GM23248 (cell line): ENCODE measurements at regions not wholly inside any gene's neighbourhood (a gene's known extent, or its start where the extent isn't known, plus 50 kb on each side); places are given as distances from the start of the nearest gene placed in this dataset.
"Not testable (repeated sequence)": the region's sequence is repeated elsewhere in the genome, so short reads cannot be mapped to it uniquely, and the experiment has no call there.

ENCODE experiments used
- DNase-seq: peaks from one replicate; pipeline ENCODE4 v3.0.0-alpha.2; 2015
- H2AFZ ChIP-seq: fragments of 200-600 bp; sonication (generic); 2 replicates; pipeline ENCODE4 v1.6.1; 2016; ENCODE audit warnings: antibody characterized with exemption
- H3F3A ChIP-seq: fragments of 200-600 bp; sonication (generic); 2 replicates; pipeline ENCODE4 v1.6.1; 2016; ENCODE audit warnings: mild to moderate bottlenecking, antibody characterized with exemption, mixed run types; ENCODE audit not compliant: insufficient read depth
- H3K27ac ChIP-seq: fragments of 200-600 bp; sonication (generic); 2 replicates; pipeline ENCODE4 v1.5.1; 2016; ENCODE audit warnings: mild to moderate bottlenecking
- H3K27me3 ChIP-seq: fragments of 200-600 bp; sonication (generic); replicated peaks from 2 replicates; pipeline ENCODE4 v1.6.1; 2016; ENCODE audit warnings: mild to moderate bottlenecking; ENCODE audit not compliant: insufficient read depth
- H3K36me3 ChIP-seq: fragments of 200-600 bp; sonication (generic); 2 replicates; pipeline ENCODE4 v1.6.1; 2016; ENCODE audit warnings: low read depth, mild to moderate bottlenecking
- H3K4me1 ChIP-seq: fragments of 200-600 bp; sonication (generic); 2 replicates; pipeline ENCODE4 v1.6.1; 2016; ENCODE audit warnings: mild to moderate bottlenecking; ENCODE audit not compliant: insufficient read depth
- H3K4me2 ChIP-seq: fragments of 200-600 bp; sonication (generic); one replicate; pipeline ENCODE4 v1.6.1; 2016; ENCODE audit warnings: mild to moderate bottlenecking; ENCODE audit not compliant: unreplicated experiment
- H3K4me3 ChIP-seq: fragments of 200-600 bp; sonication (generic); 2 replicates; pipeline ENCODE4 v1.5.1; 2016; ENCODE audit warnings: mild to moderate bottlenecking
- H3K79me2 ChIP-seq: fragments of 200-600 bp; sonication (generic); 2 replicates; pipeline ENCODE4 v1.6.1; 2016; ENCODE audit warnings: mild to moderate bottlenecking; ENCODE audit not compliant: insufficient read depth
- H3K9ac ChIP-seq: fragments of 200-600 bp; sonication (generic); 2 replicates; pipeline ENCODE4 v1.6.1; 2016; ENCODE audit warnings: mild to moderate bottlenecking
- H3K9me2 ChIP-seq: fragments of 200-600 bp; sonication (generic); 2 replicates; pipeline ENCODE4 v1.6.1; 2016; ENCODE audit warnings: mixed run types, mild to moderate bottlenecking, moderate library complexity; ENCODE audit not compliant: insufficient read depth
- H3K9me3 ChIP-seq: fragments of 200-600 bp; sonication (generic); one replicate; pipeline ENCODE4 v1.6.1; 2017; ENCODE audit warnings: low read depth
- H4K20me1 ChIP-seq: fragments of 200-600 bp; sonication (generic); 2 replicates; pipeline ENCODE4 v1.6.0; 2016; ENCODE audit not compliant: insufficient read depth
- EZH2 ChIP-seq: fragments of 200-600 bp; sonication (generic); IDR thresholded peaks from 2 replicates; pipeline ENCODE4 v1.6.1; 2018; ENCODE audit warnings: antibody characterized with exemption, mild to moderate bottlenecking; ENCODE audit not compliant: insufficient read depth, poor library complexity, severe bottlenecking
- EZH2phosphoT487 ChIP-seq: fragments of 200-600 bp; sonication (generic); IDR thresholded peaks from 2 replicates; pipeline ENCODE4 v1.6.1; 2018; ENCODE audit warnings: antibody characterized with exemption, moderate library complexity, mild to moderate bottlenecking, low read depth; ENCODE audit not compliant: insufficient read depth
- WGBS, 2 experiments: methylation state at CpG; one replicate each; pipeline ENCODE4 v1.1.6; 2015 to 2017; ENCODE audit warnings: low lambda C conversion rate in 2 of 2, low coverage in 1 of 2; ENCODE audit errors: missing lambda C conversion rate in 2 of 2; 5-methylcytosine and 5-hydroxymethylcytosine counted together
- in situ Hi-C: fragments of 300-500 bp; cut with MboI; formaldehyde crosslinking; loops from 2 replicates; pipeline ENCODE4 v1.15.0; 2020

- in situ Hi-C loops = no loop called here
- no peak overlapping the region for H2AFZ ChIP-seq
- no peaks in the 10 kb centered on the region for H3K36me3 ChIP-seq
- peaks cover 18% of the 10 kb centered on the region for H3F3A ChIP-seq
- H3K9ac ChIP-seq = no peak overlapping the region
- H3K4me1 ChIP-seq = peaks cover 28% of the 10 kb centered on the region
- no peaks in the 10 kb centered on the region for H4K20me1 ChIP-seq
- H3K79me2 ChIP-seq = no peaks in the 10 kb centered on the region
- no peak overlapping the region for H3K4me3 ChIP-seq
- TF ChIP-seq EZH2phosphoT487 (no peak), EZH2 (no peak)
- DNase-seq = no peak
- H3K27ac ChIP-seq = no peak overlapping the region
- H3K4me2 ChIP-seq = no peak overlapping the region
- no peaks in the 10 kb centered on the region for H3K9me3 ChIP-seq
- H3K9me2 ChIP-seq = no peaks in the 10 kb centered on the region
- H3K27me3 ChIP-seq = no peaks in the 10 kb centered on the region
- 92% methylated on average over 16 of the region's 16 CpGs for WGBS, 2 experiments
These were observed 384.0 kb downstream of the RPS24 start for GRCh38 chr10:78417425-78418370.

GRCh38 chr10:78419481-78420265, 386.0 kb downstream of the RPS24 start:
- TF ChIP-seq EZH2 (no peak), EZH2phosphoT487 (no peak)
- no peak overlapping the region for H2AFZ ChIP-seq
- in situ Hi-C loops = no loop called here

GRCh38 chr10:78420946-78421735, 387.5 kb downstream of the RPS24 start:
- in situ Hi-C loops = no loop called here
- H3K79me2 ChIP-seq = no peaks in the 10 kb centered on the region
- H3F3A ChIP-seq = peaks cover 12% of the 10 kb centered on the region
- H3K27me3 ChIP-seq = no peaks in the 10 kb centered on the region
- H3K9ac ChIP-seq = no peak overlapping the region
- no peaks in the 10 kb centered on the region for H3K9me2 ChIP-seq
- H3K27ac ChIP-seq = no peak overlapping the region
- H2AFZ ChIP-seq = no peak overlapping the region
- H3K4me1 ChIP-seq = peaks cover 10% of the 10 kb centered on the region
- H3K36me3 ChIP-seq = no peaks in the 10 kb centered on the region
- H3K9me3 ChIP-seq = no peaks in the 10 kb centered on the region
- no peak overlapping the region for H3K4me3 ChIP-seq
- H3K4me2 ChIP-seq = no peak overlapping the region
- no peak for DNase-seq
- H4K20me1 ChIP-seq = no peaks in the 10 kb centered on the region
- 90 to 91% methylated on average over 16 of the region's 16 CpGs for WGBS, 2 experiments
- no peak for TF ChIP-seq EZH2phosphoT487
- TF ChIP-seq EZH2 = no peak

More at GRCh38 chr10:78419481-78420265, 386.0 kb downstream of the RPS24 start:
- Histone ChIP-seq H3K27ac (no peak overlapping the region), H3F3A (peaks cover 18% of the 10 kb centered on the region), H3K9me2 (no peaks in the 10 kb centered on the region), H3K9ac (no peak overlapping the region), H3K36me3 (no peaks in the 10 kb centered on the region), H3K4me1 (peaks cover 22% of the 10 kb centered on the region), H3K4me3 (no peak overlapping the region), H3K79me2 (no peaks in the 10 kb centered on the region), H3K4me2 (no peak overlapping the region), H3K9me3 (no peaks in the 10 kb centered on the region), H4K20me1 (no peaks in the 10 kb centered on the region), H3K27me3 (no peaks in the 10 kb centered on the region)
- no peak for DNase-seq
- 79 to 83% methylated on average over 14 of the region's 14 CpGs for WGBS, 2 experiments

GRCh38 chr10:78424050-78424449, 390.4 kb downstream of the RPS24 start:
- H3K27ac ChIP-seq, H3K4me3 ChIP-seq, H3K4me1 ChIP-seq, DNase-seq, H3K27me3 ChIP-seq, H3K9ac ChIP-seq, in situ Hi-C loops, H3K4me2 ChIP-seq, H3F3A ChIP-seq, H3K9me2 ChIP-seq, H3K79me2 ChIP-seq, H2AFZ ChIP-seq, H3K9me3 ChIP-seq, H4K20me1 ChIP-seq, H3K36me3 ChIP-seq: not testable (repeated sequence)
- 98 to 100% methylated on average over 2 of the region's 2 CpGs for WGBS, 2 experiments
